Hematopoietic multipotent progenitor cell treated with erythropoietin and hydrocortisone succinate and interleukin-3 and kit ligand, for 8 days (in vitro differentiated cells): ENCODE measurements at regions not wholly inside any gene's neighbourhood (a gene's known extent, or its start where the extent isn't known, plus 50 kb on each side); places are given as distances from the start of the nearest gene placed in this dataset.
"Not testable (repeated sequence)": the region's sequence is repeated elsewhere in the genome, so short reads cannot be mapped to it uniquely, and the experiment has no call there.

Experiments
- DNase-seq: peaks from one replicate; pipeline ENCODE4 v3.0.0-alpha.2; 2015

DNA sequence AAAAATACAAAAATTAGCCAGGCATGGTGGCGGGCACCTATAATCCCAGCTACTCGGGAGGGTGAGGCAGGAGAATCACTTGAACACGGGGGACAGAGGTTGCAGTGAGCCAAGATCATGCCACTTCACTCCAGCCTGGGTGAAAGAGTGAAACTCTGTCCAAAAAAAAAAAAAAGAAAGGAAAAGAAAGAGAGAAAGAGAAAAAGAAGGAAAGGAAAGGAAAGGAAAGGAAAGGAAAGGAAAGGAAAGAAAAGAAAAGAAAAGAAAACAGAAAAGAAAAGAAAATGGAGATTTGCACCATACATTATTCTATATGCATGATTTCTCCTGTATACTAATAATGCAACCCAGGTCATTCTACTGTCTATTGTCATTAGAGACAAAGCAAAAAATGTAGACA is 421.5 kb downstream of the PCDH19 start:
- not testable (repeated sequence) for DNase-seq

DNA sequence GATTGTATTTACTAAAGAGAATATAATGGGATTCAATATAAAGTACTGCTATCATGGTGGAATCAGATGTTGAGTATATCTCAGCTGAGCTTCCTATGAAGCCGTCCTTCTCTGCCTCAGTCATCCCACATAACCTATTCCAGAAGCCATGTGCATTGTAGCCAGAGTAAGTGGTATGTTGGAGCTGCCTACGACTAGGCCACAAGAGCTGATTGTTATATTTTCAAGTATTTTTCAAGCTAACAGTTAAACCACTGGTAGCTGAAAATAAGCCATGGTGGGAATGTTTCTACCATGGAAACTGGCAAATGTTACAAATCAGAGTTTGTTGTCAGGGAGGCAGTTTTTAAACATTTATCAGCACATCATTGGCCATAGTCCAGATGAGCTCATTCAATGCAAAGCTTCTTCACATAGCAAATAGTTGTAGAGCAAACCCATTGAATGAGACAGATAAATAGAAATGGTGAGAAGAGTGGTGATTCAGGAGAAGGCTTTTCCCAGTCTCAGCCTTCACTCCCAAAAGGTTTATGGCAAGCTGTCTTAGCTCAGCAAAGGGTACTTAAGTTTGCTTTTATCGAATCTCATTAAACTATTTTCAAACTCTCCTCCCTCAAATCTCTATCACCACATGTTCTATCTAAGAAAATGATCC is 436.4 kb downstream of the PCDH19 start:
- no peak for DNase-seq

DNA sequence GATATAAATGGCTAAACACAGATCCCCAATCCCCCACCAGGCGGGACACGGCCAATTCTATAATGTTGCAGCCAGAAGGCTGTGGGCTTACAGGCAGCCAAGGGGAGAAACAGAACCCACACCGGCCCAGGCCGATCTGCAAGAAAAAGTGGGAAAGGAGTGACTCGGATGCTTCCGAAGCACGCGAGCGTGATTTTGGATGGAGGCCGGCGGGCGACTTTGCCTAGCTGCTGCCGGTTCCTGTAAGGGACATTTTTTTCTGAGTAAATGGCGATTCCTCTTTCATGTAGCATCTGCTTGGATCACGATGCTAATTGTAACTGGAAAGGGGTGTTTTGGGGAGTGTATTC is 470.2 kb downstream of the PCDH19 start:
- no peak for DNase-seq

DNA sequence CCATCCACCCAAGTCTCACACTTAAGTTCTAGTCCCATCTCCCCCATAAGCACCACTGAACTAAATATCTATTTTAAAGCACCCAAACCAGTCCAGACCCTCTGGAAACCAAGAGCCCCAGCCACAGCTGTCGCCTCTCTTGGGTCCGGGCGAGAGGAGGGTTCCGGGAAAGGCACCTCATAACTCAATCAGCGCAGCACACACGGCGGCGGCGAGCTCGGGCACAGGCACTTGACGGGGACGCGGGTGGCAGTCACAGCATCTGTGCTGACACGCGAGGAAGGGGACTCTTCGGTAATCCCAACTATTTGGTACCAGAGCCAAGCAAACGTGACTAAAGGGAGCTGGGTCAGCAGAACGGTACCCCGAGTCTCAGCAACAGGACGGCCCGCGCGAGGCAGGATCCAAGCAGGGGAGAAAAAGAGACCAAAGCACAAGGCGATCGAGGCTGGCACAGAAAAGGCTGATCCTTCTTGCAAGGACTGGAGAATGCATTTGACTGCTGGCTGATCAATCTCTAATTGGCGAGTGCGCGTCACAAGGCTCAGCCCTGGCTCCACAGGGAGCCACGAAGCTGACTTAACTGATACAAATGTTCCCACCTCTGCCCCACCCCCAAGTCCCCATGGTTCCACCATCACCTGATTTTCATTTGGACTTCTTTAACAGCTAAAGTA is 470.7 kb downstream of the PCDH19 start:
- not testable (repeated sequence) for DNase-seq

DNA sequence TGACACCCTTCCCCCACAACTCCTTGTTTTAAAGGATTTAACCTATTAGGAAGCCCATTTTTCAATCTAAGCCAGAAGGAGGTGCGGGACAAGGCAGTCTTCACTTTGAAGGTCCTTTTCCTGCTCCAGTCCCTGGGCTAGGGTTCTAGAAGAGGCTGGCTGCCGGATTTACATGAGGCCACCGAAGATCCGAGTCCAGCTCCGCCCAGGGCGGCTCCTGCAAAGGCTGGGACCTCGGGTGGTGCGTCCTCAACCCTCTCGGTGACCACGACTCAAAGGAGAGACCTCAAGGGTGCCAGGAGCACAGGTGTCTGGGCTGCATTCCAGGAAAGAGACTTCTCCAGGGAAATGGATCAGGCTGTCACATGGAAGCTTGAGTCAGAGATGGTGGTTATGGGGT is 471.6 kb downstream of the PCDH19 start:
- no peak for DNase-seq

DNA sequence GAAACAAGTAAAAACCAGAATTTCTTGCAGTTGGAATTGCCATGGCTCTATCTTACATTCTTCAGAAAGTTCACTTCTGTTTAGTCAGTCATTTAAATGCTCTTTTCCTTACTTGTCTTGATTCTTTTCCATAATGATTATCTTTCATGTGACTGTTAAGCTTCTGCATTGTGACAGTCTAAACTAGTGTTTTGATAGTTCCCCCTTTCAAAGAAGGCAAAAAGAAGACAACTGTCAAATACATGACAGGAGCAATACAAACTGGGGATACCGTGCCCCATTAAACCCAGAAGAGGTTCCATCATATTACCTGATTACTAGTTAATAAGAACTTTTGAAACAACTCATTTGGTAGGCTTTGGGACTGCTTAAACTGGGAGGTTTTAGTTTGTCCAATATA is 476.2 kb downstream of the PCDH19 start:
- no peak for DNase-seq

DNA sequence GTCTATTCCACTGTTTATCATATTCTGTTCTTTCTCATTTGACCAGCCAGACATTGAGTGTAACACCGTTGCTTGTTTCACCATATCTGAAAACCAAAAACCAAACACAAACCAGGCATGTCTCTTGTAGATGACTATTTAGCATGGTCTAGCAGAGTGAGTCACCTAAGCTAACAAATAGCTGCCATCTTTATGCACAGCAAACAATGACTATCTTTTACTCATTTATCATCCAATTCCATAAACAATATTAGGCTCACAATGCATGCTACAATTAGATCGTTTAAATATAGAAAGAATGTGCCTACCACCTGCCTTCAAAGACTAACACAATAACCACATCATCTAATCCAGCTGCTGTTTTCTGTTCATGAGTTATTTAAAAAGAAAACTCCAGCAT is 495.4 kb downstream of the PCDH19 start:
- no peak for DNase-seq

DNA sequence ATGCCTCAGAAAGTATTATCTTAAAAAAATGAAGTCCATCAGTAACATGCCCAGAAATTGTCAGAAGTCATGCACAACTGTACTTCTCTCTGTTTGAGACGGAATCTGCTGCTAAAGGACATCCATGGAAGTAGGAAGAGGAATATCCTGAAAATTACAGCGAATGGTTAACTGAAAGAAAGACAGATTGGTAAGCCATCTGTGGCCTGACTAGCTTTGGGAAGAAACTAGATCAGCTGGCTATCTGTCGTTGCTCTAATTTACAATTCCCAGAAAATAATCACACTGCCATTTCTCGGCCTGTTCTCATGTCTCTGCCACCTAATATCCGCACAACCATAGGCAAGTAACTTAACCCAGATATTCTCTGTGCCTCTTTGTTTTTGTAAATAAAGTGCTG is 496.5 kb downstream of the PCDH19 start:
- DNase-seq, result no peak

DNA sequence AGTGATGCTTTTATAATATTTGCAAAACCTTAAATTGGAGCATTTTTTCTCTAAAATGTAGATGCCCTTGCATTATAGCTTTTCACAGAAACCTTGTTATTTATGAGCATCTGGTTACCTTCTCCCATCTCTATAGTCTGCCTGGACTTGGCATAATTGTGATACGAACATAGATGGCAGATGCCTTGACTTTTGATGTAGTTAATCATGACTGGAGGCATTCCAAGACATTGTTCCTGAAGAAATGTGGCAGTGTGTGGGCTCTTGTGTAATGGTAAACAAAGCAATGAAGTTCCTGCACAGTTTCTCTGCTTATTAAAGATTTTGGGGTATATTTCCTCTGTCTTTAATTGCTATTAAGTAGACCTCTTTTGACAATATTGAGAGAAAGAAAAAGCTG is 500.1 kb downstream of the PCDH19 start:
- no peak for DNase-seq

DNA sequence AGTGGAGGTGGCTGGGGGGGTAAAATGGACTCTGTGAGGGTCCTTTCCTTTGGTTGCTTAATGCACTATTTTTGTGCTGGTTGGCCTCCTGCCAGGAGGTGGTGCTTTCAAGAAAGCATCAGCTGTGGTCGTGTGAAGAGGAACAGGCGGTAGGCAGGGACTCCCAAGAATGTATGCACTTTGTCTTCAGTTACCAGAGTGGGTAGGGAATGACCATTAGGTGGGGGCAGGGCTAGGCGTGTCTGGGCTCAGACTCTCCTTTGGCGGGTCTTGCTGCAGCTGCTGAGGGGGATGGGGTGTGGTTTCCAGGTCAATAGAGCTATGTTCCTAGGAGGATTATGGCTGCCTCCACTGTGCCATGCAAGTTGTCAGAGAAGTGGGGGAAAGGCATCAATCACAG is 509.0 kb downstream of the PCDH19 start:
- no peak for DNase-seq

DNA sequence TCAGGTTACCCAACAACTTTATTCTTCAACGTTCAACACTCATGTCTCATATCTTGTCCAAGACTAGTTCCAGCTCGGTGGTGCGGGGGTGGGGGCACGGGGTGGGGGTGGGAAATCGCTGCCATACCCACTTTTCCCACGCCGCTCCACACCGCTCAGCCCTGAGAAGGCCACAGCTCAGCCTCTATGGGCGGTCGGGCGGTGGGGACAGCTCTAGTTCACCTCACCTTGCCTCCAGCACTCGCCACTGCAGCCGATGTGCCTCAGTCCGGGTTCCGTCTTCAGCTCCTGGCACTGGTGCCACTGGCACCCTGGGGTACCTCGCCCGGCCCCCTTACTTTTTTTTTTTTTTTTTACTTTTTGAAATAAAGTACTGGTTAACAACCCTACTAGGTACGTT is 522.2 kb downstream of the PCDH19 start:
- DNase-seq, result no peak

DNA sequence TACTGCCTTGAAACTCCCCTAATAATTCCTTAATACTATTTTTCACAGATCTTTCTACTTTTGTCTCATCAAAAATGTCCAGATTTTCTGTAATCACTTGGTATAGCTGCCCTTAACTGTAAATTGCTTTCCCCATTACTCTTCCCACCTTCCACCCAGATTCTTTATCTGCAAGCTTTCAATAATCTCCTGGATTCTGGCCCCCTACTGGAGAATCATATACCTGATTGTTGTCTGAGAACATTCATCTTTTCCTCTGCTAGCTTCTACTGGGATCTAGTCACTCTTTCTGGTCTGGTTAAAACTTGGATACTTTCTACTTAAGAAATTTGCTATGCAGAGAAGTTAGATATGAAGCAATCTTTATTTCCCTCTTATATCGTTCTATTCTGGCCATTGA is 552.6 kb downstream of the PCDH19 start:
- DNase-seq, result no peak

DNA sequence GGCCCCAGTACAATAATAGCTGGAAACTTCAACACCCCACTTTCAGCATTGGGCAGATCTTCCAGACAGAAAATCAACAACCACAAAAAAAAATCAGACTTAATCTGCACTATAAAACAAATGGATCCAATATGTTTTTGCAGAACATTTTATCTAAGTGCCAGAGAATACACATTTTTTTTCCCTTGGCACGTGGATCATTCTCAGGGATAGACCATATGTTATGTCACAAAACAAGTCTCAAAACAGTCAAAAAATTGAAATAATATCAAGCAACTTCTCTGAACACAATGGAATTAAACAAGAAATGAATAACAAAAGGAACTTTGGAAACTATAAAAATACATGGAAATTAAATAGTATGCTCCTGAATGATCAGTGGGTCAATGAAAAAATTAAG is 576.3 kb downstream of the PCDH19 start:
- DNase-seq, result no peak

DNA sequence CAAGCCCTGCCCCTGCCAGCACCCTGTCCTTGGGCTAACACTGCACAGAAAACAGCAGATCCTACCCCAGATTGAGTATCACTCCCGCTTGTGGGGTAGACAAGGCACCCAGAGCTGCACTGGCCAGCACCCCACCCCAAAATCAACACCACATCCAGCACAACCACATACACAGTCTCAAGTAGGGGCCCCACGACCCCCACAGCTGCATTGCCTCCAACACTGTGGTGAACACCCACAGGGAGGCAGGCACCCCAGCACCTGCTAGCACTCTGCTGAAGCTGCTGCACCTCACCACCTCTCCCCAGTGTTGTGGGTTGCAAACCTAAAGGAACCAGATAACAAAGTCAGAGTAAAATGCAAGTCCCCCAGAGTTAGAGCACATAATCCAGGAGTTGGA is 589.9 kb downstream of the PCDH19 start:
- DNase-seq, result no peak

DNA sequence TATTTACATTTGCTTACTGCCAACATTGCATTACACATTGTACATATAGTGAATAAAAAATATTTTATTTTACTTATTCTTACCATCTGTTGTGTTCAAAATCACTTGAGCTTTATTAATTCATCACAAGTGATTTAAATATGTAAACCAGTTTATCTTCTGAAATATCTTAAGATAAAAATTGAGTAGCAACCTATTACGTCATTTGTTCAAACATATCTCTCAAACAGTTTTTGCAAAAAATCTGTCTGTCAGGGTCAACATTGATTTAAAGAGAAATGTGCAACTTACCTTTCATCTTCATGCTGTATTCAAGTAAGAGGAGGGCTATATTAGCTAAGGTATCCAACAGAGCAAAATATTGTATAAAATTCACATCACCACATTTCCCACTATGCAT is 610.1 kb downstream of the PCDH19 start:
- no peak for DNase-seq

DNA sequence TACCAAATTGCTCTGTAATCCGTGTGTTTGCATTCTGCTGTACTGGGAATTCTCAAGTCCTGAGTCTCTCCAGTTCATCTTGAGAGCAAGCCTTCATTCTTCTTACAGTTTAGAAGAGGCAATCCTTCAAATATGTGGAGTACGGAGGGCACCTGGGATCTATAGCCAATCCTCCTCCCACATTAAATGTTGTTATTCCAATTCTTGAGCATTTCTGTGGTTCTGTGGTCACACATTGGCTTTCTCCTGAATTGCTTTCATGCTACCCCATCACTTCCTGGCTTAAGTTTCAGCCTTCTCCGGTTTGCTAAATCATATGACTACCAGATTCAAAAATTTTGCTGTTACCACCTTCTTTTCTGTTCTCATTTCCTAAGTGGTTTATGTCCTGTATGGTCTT is 611.1 kb downstream of the PCDH19 start:
- DNase-seq, result no peak

DNA sequence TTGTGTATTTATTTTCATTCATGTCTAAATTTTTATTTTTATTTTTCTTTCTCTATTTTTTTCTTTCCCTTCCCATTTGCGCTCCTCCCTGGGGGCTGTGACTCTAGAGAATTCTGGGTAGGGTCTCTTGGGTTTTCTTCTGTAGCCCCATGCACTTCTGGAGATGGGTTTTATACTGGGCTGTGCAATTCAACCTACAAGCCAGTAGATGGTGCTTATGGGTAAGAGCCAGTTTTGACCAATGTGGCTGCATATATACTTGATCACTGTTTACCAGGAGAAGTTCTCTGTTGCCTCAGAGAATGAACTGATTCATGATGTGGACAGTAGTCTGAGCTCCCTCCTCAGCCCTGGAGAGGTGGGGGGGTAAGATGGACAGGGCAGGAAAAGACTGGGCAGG is 614.6 kb downstream of the PCDH19 start:
- no peak for DNase-seq

DNA sequence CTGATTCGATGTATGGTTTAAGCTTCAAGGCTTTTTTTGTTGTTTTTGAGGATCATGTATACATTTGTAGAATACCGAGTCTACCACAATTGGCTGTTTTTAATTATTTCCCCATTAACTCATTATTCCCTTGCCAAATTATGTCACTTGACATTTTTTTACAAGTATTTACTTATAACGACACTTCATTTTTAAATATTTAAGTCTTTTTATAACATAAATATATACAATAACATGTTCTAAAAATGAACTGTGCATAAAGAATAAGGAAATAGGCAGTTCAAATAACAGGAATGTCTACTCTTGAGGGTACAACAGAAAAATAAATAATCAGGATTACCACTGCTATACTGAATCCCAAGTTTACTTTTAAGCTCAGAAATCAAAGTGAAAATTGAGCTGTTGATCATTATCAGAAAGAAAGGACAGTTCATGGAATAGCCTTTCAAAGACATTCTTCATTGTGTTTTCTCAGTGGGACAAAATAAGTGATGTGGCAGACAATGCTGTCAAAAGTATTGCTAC is 627.5 kb downstream of the PCDH19 start:
- no peak for DNase-seq

DNA sequence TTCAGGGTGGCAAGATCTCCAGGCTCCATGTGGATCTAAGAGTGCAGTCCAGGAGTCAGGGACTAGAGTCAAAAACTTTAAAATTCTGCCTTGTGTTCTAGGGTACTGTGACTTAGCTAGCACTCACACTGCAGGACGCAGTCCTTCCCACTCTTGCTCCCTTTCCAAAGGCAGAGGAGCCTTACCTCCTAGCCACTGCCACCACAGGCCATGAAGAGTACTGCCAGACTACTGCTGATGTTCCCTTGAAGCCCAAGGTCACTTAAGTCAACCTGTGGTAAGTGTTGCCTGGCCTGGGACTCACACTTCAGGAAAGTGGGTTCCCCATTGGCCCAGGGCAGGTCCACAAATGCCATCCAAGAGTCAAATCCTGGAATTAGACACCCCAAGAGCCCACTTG is 632.2 kb downstream of the PCDH19 start:
- DNase-seq, result no peak

DNA sequence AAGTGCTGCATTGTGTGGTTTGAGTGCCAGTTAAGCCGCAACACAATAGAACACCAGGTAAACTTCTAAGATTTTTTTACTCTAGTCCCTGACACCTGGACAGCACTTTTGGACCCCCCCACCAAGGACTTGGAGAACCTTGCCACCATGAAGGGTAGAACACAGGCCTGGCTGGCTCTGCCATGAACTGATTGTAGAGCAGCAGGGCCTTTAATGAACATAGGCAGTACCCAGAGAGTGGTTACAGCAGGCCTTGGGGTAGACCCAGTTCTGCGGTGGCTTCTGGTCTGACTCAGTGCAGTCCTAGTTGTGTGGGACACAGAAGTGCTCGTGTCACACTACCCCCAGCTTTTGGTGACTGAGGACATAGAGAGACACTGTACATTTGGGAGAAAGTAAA is 648.3 kb downstream of the PCDH19 start:
- no peak for DNase-seq

DNA sequence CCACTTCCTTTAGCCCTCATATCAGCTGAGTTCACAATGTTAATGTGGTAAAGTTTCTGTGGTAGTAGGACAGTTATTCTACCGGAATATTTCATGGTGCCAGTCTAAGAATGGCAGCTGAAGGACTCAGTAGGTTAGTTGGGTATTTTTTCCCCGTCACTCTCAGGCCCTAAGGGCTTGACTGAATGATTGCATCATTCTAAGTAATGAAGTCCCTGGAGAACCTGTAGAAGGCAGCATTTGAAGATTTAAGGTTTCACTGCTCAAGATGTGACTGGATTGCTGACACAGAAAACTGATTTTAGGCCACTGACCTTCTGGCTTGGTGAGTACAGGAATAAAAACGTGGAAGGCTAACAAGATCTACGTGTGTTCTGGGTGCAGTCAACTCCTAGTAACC is 657.3 kb downstream of the PCDH19 start:
- no peak for DNase-seq

DNA sequence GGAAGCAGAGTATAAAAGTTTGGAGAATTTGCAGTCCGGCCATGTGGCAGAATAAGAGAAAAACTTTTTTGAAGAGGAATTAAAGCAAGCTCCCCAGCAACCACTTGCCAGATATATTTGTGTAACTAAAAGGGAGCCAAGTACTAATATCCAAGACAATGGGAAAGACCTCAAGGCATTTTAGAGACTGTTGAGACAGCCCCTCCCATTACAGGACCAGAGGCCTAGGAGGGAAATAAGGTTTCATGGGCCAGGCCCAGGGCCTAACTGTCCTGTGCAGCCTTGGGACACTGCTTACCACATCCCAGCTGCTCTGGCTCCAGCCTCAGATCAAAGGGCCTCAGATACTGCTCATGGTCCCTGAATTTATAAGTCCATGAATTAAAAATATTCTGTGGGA is 659.4 kb downstream of the PCDH19 start:
- no peak for DNase-seq

DNA sequence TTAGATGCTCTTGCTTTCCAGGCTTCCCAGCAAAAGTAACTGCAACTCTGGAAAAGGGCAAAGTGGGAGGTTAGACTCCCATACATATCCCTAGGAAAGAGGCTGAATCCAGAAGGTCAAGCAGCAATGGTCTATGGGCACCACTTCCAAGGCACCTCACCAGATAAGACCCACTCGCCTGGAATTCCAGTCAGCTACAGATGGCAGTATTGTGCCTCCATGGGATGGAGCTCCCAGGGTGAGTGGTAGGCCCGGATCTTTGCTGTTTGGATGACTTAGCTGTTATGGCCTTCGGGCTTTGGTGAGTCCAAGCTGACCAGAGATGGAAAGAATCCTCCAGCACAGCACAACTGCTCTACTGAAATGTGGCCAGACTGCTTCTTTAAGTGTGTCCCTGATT is 688.0 kb downstream of the PCDH19 start:
- no peak for DNase-seq

DNA sequence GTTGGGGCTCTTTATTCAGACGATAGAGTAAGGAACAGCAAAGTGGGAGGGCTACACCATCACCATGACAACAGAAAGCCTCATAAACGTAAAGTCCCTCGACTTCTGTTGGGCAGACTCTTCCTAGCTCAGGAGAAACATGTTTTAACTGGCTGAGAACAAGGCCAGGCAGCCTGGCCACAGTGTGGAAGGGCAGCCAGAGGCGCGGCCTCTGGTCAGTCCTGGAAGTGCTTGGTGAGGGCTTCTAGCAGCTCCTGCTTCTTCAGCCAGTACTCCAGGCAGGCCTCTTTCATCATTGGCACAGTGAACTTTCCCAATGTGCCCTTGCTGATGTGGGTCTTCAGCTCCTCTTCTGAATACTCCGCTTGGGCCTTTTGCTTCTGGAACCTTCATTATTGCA is 690.9 kb downstream of the PCDH19 start:
- DNase-seq, result no peak

DNA sequence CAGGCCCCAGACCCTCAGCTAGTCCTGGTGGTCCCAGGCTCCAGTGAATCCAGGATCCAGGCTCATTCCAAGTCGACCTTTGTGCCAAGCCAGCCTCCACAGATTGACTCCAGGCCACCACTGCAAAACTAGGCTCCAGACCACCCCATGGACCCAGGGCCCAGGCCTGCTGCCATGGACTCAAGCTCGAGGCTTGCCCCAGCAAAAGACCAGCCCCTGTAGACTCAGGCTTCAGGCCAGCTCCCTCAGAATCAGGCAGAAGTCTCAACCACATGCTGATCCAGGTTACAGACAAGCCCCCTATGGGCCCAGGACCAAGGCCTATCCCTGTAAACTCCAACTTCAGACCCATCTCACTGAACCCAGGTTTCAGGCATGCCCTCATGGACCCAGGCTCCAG is 692.4 kb downstream of the PCDH19 start:
- no peak for DNase-seq
